ENCODE measurements at regions not wholly inside any gene's neighbourhood (a gene's known extent, or its start where the extent isn't known, plus 50 kb on each side); places are given as distances from the start of the nearest gene placed in this dataset.

DNA sequence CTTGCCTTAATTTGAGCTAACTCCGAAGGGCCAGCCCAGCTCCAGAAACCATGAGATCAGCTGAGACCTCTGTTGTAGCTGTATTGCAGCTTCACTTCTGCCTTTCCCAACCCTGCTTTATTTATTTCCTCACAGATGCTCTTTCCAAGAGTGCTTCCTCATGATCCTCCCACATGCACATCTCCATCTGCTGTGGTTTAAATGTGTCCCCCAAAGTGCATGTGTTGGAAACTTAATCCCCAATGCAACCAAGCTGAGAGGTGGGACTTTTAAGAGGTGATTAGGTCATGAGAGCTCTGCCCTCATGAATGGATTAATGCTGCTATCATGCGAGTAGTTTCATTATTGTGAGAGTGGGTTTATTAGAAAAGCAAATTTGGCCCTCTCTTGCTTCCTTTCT is 164.4 kb upstream of the TAB2 start:
- in situ Hi-C loops (cut with MboI): no loop called here
- H3K4me1 ChIP-seq (replicated peaks in 1 of 2; ENCODE audit: control insufficient read depth in 2 of 2, insufficient read depth in 2 of 2, low read length in 2 of 2): peaks cover 0 to 7% of the 10 kb centered on the region in 2 experiments; a peak in 1 of 5 replicates
- no peaks in the 10 kb centered on the region for H3K9me3 ChIP-seq (replicated peaks; ENCODE audit: control insufficient read depth, insufficient read depth, low read depth, low read length)
- H3K9ac ChIP-seq (ENCODE audit: insufficient read depth in 1 of 2, low read depth in 2 of 2, low read length in 2 of 2): no peak overlapping the region
- ChIA-PET POLR2A (interaction anchor here (1.1 to 2.2 kb wide), 4 partner anchors 8 to 254 kb away, joined by 3 to 8 read pairs (median 6); no protein-coding TSS in a partner anchor), CTCF (ENCODE audit: low intra/inter-chr PET ratio) (no interaction called here)
- no peak overlapping the region for H3K4me3 ChIP-seq
- DNase-seq (ENCODE audit: extremely low read depth in 1 of 4, low spot score in 3 of 4) (no peak), FAIRE-seq (no peak), ATAC-seq (no peak)
- H3K4me2 ChIP-seq (ENCODE audit: insufficient read depth, low read length): no peak overlapping the region
- intact Hi-C loops (cut with micrococcal nuclease): no loop called here
- no peak for TF ChIP-seq ZNF133 (CRISPR knock-in tag; IDR thresholded peaks at IDR 0.05)
- TF ChIP-seq, protein P1, sequence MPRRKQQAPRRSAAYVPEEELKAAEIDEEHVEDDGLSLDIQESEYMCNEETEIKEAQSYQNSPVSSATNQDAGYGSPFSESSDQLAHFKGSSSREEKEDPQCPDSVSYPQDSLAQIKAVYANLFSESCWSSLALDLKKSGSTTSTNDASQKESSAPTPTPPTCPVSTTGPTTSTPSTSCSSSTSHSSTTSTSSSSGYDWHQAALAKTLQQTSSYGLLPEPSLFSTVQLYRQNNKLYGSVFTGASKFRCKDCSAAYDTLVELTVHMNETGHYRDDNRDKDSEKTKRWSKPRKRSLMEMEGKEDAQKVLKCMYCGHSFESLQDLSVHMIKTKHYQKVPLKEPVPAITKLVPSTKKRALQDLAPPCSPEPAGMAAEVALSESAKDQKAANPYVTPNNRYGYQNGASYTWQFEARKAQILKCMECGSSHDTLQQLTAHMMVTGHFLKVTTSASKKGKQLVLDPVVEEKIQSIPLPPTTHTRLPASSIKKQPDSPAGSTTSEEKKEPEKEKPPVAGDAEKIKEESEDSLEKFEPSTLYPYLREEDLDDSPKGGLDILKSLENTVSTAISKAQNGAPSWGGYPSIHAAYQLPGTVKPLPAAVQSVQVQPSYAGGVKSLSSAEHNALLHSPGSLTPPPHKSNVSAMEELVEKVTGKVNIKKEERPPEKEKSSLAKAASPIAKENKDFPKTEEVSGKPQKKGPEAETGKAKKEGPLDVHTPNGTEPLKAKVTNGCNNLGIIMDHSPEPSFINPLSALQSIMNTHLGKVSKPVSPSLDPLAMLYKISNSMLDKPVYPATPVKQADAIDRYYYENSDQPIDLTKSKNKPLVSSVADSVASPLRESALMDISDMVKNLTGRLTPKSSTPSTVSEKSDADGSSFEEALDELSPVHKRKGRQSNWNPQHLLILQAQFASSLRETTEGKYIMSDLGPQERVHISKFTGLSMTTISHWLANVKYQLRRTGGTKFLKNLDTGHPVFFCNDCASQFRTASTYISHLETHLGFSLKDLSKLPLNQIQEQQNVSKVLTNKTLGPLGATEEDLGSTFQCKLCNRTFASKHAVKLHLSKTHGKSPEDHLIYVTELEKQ (CRISPR knock-in tag; IDR thresholded peaks at IDR 0.05): no peak
- TF ChIP-seq E2F3 (CRISPR knock-in tag; IDR thresholded peaks at IDR 0.05): no peak
- TF ChIP-seq NFE2L1 (tag; IDR thresholded peaks at IDR 0.05; ENCODE audit: borderline replicate concordance, low read depth): no peak
- no peak for TF ChIP-seq SMARCA4 (IDR thresholded peaks at IDR 0.05)
- no peak for TF ChIP-seq GABPB2 (CRISPR knock-in tag; conservative IDR thresholded peaks at IDR 0.05)
- TF ChIP-seq, protein P2, sequence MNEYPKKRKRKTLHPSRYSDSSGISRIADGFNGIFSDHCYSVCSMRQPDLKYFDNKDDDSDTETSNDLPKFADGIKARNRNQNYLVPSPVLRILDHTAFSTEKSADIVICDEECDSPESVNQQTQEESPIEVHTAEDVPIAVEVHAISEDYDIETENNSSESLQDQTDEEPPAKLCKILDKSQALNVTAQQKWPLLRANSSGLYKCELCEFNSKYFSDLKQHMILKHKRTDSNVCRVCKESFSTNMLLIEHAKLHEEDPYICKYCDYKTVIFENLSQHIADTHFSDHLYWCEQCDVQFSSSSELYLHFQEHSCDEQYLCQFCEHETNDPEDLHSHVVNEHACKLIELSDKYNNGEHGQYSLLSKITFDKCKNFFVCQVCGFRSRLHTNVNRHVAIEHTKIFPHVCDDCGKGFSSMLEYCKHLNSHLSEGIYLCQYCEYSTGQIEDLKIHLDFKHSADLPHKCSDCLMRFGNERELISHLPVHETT (CRISPR knock-in tag; conservative IDR thresholded peaks at IDR 0.05 in 1 of 2, IDR thresholded peaks at IDR 0.05 in 1 of 2): no peak
- TF ChIP-seq TAF7 (tag; IDR thresholded peaks at IDR 0.05): no peak
- TF ChIP-seq TEAD4 (IDR thresholded peaks at IDR 0.05; ENCODE audit: low read length): no peak
- TF ChIP-seq TEAD4 (CRISPR knock-in tag; IDR thresholded peaks at IDR 0.05; ENCODE audit: borderline replicate concordance): no peak
- TF ChIP-seq RFX5 (IDR thresholded peaks at IDR 0.05; ENCODE audit: low read depth, low read length): no peak
- no peak for TF ChIP-seq HMG20A (CRISPR knock-in tag; conservative IDR thresholded peaks at IDR 0.05)
- no peak for TF ChIP-seq CBX3 (IDR thresholded peaks at IDR 0.05; ENCODE audit: borderline replicate concordance in 1 of 2, low read length in 2 of 2)
- TF ChIP-seq ZNF589 (CRISPR knock-in tag; IDR thresholded peaks at IDR 0.05; ENCODE audit: low read depth): no peak
- TF ChIP-seq, protein P3, sequence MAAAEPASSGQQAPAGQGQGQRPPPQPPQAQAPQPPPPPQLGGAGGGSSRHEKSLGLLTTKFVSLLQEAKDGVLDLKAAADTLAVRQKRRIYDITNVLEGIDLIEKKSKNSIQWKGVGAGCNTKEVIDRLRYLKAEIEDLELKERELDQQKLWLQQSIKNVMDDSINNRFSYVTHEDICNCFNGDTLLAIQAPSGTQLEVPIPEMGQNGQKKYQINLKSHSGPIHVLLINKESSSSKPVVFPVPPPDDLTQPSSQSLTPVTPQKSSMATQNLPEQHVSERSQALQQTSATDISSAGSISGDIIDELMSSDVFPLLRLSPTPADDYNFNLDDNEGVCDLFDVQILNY (CRISPR knock-in tag; IDR thresholded peaks at IDR 0.05): no peak
- no peak for TF ChIP-seq SP2 (IDR thresholded peaks at IDR 0.05; ENCODE audit: extremely low read depth, low read depth, low read length, poor library complexity, severe bottlenecking)
- no peaks in the 10 kb centered on the region for H3K36me3 ChIP-seq (ENCODE audit: control insufficient read depth, insufficient read depth, low read length)
- no peaks in the 10 kb centered on the region for H3K79me2 ChIP-seq (ENCODE audit: control insufficient read depth, insufficient read depth, low read length)
- BruUV-seq (replicated peaks): no TSS peak
- 16% methylated on average over 2 of the region's 2 CpGs for WGBS (ENCODE audit: insufficient coverage, low coverage, missing lambda C conversion rate)
- H2AFZ ChIP-seq (ENCODE audit: low read depth, low read length): no peak overlapping the region
- H4K20me1 ChIP-seq (replicated peaks; ENCODE audit: control insufficient read depth, insufficient read depth, low read length): no peaks in the 10 kb centered on the region
- H3K9me1 ChIP-seq (ENCODE audit: control insufficient read depth, insufficient read depth, low read length): no peaks in the 10 kb centered on the region
- no peaks in the 10 kb centered on the region; a peak in 2 of 5 replicates for H3K27me3 ChIP-seq (ENCODE audit: control insufficient read depth in 2 of 2, insufficient read depth in 2 of 2, low read length in 2 of 2)
- H3K27ac ChIP-seq (ENCODE audit: extremely low read depth, low read depth, low read length): no peak overlapping the region
